Hematopoietic multipotent progenitor cell (in vitro differentiated cells): ENCODE measurements at regions not wholly inside any gene's neighbourhood (a gene's known extent, or its start where the extent isn't known, plus 50 kb on each side); places are given as distances from the start of the nearest gene placed in this dataset.
"Not testable (repeated sequence)": the region's sequence is repeated elsewhere in the genome, so short reads cannot be mapped to it uniquely, and the experiment has no call there.

Experiments
- DNase-seq, 3 donors: peaks; one replicate each; pipeline ENCODE4 v3.0.0-alpha.2; 2011 to 2015; ENCODE audit warnings: low read depth in 2 of 3, low spot score in 2 of 3

GRCh38 chr12:131586761-131587160 is 124.1 kb upstream of the SFSWAP start:
- no peak for DNase-seq

- DNase-seq, result no peak
Observed at GRCh38 chr12:131587565-131587964, 123.3 kb upstream of the SFSWAP start.

- no peak for DNase-seq
Observed at GRCh38 chr12:131589221-131589897, 121.5 kb upstream of the SFSWAP start.

DNA sequence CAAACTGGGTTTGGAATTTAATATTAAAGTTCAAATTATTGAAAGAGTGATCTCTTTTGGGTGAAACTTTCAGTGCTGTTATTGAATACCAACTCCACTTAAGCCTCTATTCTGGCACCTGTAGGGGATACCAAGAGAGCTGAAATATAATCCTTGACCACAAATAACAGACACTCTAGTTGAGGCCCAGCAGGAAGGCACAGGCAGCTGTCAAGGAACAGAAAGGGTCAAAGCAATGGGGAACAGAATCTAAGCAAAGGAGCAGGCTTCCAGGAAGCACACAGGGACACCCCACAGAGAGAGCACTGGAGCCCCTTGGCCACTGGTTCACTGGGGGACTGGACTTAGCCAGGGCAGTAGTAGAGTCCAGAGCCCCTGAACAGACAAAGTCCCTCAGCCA is 120.9 kb upstream of the SFSWAP start:
- DNase-seq, result no peak

DNA sequence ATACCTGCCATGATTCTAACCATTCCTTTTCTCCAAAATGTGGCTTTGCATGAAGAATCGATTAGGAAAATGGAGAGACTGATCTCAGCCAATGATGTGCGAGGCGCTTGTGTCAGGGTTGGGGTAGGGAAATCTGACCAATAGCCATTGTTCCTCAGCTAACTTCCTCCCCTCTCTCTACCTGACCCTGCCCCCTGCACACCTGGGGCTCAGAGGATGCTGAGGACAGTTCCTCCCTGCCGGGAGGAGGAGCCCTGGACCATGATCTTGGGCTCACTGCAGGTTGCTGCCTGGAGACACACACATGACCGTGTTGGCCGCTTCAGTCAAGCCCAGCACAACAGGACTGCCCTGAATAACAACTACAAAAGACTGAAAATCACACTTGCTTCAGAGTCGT is 119.8 kb upstream of the SFSWAP start:
- DNase-seq, result no peak

DNA sequence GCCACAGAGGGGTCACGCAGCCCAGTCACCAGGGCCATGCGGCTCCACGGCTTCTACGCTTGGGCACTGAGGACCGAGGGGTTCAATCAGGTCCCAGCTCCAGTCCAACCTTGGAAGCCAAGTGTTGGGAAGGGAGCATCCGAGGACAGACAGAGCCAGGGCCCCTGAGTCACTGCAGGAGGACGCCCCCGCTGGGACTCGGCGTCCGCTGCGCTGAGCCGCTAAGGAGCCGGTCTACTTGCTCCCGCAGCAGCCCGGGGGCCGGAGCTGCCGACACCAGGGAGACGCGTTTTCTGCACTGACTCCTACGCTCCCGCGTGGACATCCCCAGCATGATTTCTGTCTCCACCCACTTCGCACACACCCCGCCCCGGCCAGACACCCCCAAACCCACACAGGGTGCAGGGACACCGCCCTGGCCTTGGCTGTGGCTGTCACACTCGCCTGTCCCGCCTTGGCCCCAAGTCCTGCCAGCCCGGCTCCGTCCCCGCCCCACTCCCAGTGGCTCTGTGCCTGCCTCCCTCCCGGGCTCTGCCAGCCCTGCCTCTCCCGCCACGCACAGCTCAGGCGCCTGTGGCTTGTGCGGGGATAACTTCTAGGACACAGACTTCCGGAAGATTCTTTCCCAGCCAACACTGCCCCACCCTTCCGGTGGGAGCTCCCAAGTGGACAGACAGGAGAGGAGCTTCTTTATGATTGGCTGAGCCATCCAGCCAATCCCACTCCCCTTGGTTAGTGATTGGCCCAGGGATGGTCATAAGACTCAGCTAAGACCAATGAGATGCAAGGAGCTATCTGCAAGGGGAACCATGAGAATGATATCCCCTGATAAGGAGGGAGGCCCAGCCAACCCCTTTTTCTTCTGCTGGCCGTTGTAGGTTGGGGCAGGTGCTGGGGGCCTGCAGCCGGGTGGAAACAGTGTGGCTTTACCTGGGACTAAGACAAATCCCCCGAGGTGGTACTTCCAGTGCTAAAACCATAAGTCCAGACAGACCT is 118.9 kb upstream of the SFSWAP start:
- DNase-seq, result no peak

- peak in 2 of 3 donors; percentile 20 to 48 for DNase-seq
Observed at GRCh38 chr12:131592972-131593371, 117.9 kb upstream of the SFSWAP start.

DNA sequence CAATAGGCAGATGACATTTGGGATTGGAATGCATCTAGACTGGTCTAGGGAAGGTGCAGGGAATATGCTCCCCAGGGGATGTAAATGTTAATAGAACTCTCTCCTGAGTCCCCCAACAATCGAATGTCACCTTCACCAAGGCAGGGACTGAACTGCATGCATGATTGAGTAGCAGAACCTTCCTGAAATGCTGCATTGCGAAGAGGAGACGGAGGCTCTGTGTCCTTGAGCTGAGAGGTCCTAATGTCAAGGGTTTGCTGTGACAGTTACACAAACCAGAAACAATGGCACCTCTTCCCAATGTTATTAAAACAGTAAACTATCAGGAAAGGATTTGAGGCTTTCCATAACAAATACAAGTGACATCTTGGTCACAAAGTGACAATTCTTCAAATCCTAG is 117.5 kb upstream of the SFSWAP start:
- no peak for DNase-seq

DNA sequence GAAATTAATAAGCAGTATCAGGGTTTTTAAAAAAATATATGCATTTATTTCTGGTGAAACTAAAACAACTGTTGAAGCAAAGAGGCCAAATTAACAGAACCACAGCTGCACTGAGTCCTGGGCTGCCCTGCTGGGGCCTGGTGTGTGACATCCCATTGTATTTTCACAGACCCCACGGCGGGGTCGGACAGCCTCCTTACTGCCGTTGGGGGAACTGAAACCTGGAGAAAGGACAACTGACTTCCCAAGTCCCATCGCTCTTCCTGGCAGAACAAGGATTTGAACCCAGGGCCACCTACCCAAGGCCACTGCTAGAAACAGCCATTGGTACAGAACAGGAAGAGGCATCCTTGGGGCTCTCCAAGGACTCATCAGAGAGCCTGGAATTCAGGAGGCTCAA is 114.8 kb upstream of the SFSWAP start:
- no peak for DNase-seq

DNA sequence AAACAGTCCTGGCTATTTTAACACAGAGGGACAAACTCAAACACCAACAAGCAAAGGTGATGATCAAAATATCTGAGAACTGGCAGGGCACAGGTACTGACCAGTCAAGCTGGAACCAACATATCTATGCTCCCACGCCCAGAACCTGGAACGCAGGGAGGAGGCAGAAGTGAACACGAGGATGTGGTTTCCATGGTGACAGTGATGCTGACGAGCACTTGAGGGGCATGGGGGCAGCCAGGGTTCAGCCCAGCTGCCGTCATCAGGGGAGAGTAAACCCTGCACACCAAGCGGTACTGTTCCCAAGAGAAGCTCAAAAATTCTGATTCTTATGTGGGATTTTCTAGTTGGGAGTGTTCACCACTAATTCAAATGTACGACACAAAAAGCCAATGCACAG is 113.6 kb upstream of the SFSWAP start:
- DNase-seq, result no peak

GRCh38 chr12:131598717-131599116 is 112.2 kb upstream of the SFSWAP start:
- DNase-seq, result no peak

DNA sequence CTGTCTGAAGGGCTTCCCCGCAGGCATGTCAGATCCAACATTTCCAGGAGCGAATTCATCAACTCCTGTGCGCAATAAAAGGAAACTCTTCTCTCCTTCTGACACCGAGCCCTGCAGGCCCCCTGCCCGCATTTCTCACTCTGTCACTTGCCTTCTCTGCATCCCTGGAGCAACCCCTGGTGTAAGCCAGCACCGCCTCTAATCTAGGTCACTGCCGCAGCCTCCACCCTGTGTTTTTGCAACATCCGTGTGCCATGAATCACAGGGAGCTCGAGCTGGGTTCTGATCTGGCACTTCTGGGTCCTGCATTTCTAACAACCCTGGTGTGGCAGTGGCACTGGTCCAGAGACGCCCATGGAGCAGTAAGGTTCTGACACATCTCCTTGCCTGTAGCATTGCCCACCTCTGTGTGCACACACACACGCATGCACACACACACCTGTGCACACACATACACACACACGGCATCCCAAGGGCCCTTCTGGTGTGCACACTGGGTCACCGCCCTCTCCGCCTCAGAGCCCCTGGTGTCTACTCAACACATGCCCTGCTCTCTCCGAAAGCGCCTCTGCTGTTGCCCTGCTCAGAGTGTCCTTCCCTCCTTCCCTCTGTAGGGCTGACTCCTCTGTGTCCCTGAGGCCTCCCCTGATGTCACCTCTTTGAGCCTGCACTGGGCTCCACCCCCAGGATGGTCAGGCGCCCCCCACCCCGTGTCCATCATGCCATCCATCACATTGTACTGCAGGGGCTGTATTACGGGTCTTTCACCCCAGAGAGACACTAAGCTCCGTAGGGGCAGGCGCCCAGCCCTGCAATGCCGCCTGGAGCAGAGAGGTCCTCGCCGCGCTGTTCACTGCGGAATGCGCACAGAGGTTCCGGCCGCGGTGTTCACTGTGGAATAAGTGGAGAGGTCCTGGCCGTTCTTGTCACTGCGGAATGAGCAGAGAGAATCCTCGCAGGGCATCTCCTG is 111.4 kb upstream of the SFSWAP start:
- DNase-seq, result no peak

GRCh38 chr12:131600160-131600532 is 110.7 kb upstream of the SFSWAP start:
- no peak for DNase-seq

GRCh38 chr12:131601499-131601898 is 109.4 kb upstream of the SFSWAP start:
- DNase-seq, result not testable (repeated sequence)

GRCh38 chr12:131603106-131603938 is 107.6 kb upstream of the SFSWAP start:
- peak in 1 of 3 donors; percentile 15 for DNase-seq

DNA sequence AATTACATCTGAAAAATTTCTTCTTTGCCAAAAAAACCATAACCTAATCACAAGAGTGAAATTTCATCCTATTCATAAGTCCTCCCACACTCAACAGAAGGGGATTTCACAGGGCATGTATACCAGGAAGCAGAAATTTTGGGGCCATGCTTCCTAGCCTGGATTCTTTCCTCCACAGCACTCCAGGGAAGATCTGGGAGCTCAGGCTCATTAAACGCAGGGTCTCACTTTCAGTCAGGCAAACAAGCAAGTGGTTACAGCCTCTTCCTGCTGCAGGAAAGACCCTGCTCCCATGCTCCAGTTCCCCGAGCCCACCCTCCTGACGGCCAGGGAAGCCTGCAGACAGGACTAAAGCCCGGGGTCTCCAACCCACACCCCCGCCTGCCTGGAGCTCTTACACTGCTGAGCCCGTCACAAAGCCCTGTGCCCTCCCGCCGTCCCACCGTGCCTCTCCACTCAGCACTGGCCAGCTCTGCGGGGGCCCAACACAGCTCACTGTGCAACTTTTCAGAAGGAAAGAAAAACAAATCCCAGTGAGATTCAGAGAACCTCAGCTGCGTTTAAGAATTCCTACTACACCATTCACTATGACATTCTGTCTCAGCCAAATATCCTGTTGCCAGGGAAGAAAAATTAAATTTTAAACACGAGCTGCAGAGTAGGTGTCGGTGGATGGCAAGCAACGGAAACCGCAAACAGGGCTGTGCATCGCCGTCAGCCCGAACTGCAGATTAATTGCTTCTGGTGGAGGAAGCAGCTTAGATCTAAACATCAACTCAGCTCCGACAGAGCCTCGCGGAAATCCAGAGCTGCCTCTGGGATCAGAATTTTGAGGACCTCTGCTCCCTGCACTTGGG is 106.7 kb upstream of the SFSWAP start:
- DNase-seq, result peak in 2 of 3 donors; percentile 77 to 87

DNA sequence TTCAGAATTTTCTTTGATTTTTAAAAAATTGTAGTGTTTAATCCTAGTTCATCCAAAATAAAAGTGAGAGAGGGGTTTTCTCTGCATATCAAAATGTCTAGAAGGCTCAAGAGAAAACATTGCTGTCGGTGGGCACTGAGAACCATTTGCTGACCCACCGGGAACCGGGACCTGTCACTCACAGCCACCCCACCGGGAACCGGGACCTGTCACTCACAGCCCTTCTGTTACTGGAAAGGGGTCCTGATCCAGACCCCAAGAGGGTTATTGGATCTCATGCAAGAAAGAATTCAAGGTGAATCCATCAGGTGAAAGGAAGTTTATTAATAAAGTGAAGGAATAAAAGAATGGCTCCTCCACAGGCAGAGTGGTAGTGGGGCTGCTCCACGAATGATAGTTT is 106.0 kb upstream of the SFSWAP start:
- DNase-seq, result no peak

- no peak for DNase-seq
Observed at GRCh38 chr12:131605304-131605829, 105.5 kb upstream of the SFSWAP start.
